ENCODE measurements at regions not wholly inside any gene's neighbourhood (a gene's known extent, or its start where the extent isn't known, plus 50 kb on each side); places are given as distances from the start of the nearest gene placed in this dataset.

DNA sequence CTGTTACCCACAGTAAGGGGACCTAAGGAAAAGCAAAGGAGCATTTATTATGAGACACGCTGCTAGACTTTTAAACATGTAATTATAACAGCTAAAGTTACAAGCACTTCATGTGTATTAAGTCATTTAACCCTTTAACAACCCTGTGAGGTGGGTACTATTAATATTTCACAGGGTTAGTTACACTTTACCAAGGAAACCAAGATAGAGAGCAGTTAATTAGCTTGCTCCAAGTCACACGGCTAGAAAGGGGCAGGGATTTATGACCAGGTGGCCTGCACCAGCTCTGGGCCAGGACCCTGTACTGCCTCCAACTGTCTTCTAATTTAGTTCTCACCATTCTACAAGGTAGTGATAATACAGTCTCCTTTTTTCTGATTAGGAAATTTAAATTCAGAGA, 74.9 kb downstream of the RPL27A start:
- peaks cover 0 to 3% of the 10 kb centered on the region in 2 donors for H3K36me3 ChIP-seq (ENCODE audit: control insufficient read depth in 1 of 2, insufficient read depth in 2 of 2, low read length in 2 of 2)
- no peak overlapping the region for H3K9ac ChIP-seq (ENCODE audit: low read depth in 1 of 2, low read length in 2 of 2)
- no peak overlapping the region for H3K4me3 ChIP-seq (ENCODE audit: low read depth in 1 of 2, low read length in 2 of 2)
- peak overlapping the region; percentile 6 for H3K27ac ChIP-seq (ENCODE audit: low read depth, low read length)
- peaks cover 38 to 57% of the 10 kb centered on the region in 2 donors for H3K4me1 ChIP-seq (ENCODE audit: control insufficient read depth in 1 of 2, insufficient read depth in 2 of 2, low read length in 2 of 2)
- H3K27me3 ChIP-seq (ENCODE audit: control insufficient read depth in 1 of 2, insufficient read depth in 2 of 2, low read length in 2 of 2) = no peaks in the 10 kb centered on the region
- H3K9me3 ChIP-seq (ENCODE audit: control insufficient read depth in 1 of 2, low read length in 2 of 2) = no peaks in the 10 kb centered on the region

DNA sequence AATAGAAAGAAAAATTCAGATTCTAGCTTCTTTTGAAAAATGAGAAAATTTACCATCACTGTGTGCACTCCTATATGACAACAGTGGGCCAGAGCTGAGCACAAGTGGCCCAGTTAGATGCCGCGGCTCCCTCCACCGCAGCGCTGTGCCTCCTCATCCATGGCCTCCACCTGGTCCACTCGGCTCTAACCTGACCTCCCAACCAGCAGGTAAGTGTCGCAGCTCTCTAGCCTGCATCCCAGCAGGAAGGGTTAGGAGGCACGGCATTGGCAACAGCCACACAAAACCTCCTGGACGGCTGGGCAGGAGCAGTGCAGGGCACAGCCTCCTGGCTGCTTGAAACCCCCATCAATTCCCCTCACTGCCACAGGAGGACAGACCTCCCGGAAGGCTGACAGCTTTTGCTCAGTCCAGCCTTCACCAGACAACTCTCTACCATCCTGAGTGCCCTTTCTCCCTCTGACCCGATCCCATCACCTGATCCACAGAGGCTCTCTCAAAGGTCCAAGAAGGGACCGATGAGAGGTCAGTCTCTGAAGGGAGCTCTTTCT, 76.1 kb downstream of the RPL27A start:
- Histone ChIP-seq H3K4me3 (ENCODE audit: low read depth in 1 of 2, low read length in 2 of 2) (no peak overlapping the region), H3K27ac (ENCODE audit: low read depth, low read length) (no peak overlapping the region), H3K36me3 (ENCODE audit: control insufficient read depth in 1 of 2, insufficient read depth in 2 of 2, low read length in 2 of 2) (peaks cover 0 to 3% of the 10 kb centered on the region in 2 donors), H3K9ac (ENCODE audit: low read depth in 1 of 2, low read length in 2 of 2) (no peak overlapping the region), H3K9me3 (ENCODE audit: control insufficient read depth in 1 of 2, low read length in 2 of 2) (no peaks in the 10 kb centered on the region), H3K27me3 (ENCODE audit: control insufficient read depth in 1 of 2, insufficient read depth in 2 of 2, low read length in 2 of 2) (no peaks in the 10 kb centered on the region), H3K4me1 (ENCODE audit: control insufficient read depth in 1 of 2, insufficient read depth in 2 of 2, low read length in 2 of 2) (peaks cover 38 to 57% of the 10 kb centered on the region in 2 donors)

DNA sequence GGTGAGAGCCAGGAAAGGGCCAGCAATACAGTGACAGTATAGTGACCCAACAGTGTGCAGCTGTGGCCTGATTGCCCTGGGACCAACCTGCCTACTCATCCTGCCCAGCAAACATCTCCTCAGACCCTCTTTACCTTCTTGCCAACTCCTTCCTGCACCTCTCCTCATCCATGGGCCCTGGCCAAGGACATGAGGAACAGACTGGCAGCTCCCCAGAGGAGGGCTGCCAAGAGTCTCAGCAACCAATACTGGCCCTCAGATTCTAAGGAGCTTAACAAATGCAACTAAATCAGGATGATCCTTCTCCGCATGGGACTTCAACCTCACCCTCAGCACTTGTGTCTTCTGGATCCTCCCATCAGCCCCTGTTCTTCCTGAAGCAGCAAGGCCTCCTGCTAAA, 77.0 kb downstream of the RPL27A start:
- H3K27ac ChIP-seq (ENCODE audit: low read depth, low read length) = no peak overlapping the region

DNA sequence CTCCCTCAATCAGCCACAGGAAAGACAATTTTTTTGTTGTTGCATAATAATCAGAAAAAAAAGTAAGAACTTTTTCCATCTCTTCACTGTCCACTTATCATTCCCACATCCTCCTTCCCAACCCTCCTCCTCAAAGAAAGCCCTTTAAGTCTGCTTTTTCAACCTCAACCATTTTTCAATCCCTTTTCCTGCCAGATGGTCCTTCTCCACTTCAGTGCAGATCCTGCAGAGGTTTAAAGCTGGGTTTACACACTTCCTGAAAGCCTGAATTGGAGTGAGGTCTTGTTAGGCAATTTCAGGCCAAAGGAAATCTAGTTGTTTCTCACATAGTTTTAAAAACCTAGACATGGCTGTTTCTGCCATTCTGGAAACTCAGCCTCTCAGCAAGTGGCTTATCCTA, 78.3 kb downstream of the RPL27A start:
- no peak overlapping the region for H3K27ac ChIP-seq (ENCODE audit: low read depth, low read length)
- no peaks in the 10 kb centered on the region for H3K9me3 ChIP-seq (ENCODE audit: control insufficient read depth in 1 of 2, low read length in 2 of 2)
- H3K27me3 ChIP-seq (ENCODE audit: control insufficient read depth in 1 of 2, insufficient read depth in 2 of 2, low read length in 2 of 2) = no peaks in the 10 kb centered on the region
- H3K9ac ChIP-seq (ENCODE audit: low read depth in 1 of 2, low read length in 2 of 2) = no peak overlapping the region
- no peak overlapping the region for H3K4me3 ChIP-seq (ENCODE audit: low read depth in 1 of 2, low read length in 2 of 2)
- no peaks in the 10 kb centered on the region for H3K36me3 ChIP-seq (ENCODE audit: control insufficient read depth in 1 of 2, insufficient read depth in 2 of 2, low read length in 2 of 2)
- H3K4me1 ChIP-seq (ENCODE audit: control insufficient read depth in 1 of 2, insufficient read depth in 2 of 2, low read length in 2 of 2) = peaks cover 39 to 61% of the 10 kb centered on the region in 2 donors

More for the DNA sequence above, 77.0 kb downstream of the RPL27A start:
- H3K4me1 ChIP-seq (ENCODE audit: control insufficient read depth in 1 of 2, insufficient read depth in 2 of 2, low read length in 2 of 2) = peaks cover 38 to 57% of the 10 kb centered on the region in 2 donors
- peaks cover 0 to 3% of the 10 kb centered on the region in 2 donors for H3K36me3 ChIP-seq (ENCODE audit: control insufficient read depth in 1 of 2, insufficient read depth in 2 of 2, low read length in 2 of 2)
- H3K9ac ChIP-seq (ENCODE audit: low read depth in 1 of 2, low read length in 2 of 2) = no peak overlapping the region
- H3K9me3 ChIP-seq (ENCODE audit: control insufficient read depth in 1 of 2, low read length in 2 of 2) = no peaks in the 10 kb centered on the region
- H3K4me3 ChIP-seq (ENCODE audit: low read depth in 1 of 2, low read length in 2 of 2) = no peak overlapping the region
- no peaks in the 10 kb centered on the region for H3K27me3 ChIP-seq (ENCODE audit: control insufficient read depth in 1 of 2, insufficient read depth in 2 of 2, low read length in 2 of 2)

DNA sequence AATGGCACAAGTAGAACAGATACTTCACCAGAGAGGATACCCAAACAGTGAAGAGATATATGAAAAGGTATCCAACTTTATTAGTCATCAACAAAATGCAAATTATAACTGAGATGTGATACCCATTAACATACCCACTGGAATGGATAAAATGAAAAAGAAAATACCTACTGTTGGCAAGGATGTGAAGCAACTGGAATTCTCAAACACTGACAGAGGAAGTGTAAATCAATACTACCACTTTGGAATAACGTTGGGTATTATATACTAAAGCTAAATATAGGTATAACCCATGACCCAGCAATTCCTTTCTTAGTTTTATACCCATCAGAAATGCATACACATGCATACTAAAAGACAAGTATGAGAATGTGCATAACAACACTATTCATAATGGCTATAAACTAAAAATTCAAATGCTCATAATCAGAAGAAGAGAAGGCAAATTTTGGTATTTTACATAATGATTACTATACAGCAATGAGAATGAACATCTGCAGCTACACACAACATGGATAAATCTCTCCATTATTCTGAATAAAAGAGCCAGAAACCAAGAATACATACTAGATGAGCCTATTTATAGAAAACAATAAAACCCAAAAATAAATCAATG, 80.6 kb downstream of the RPL27A start:
- Histone ChIP-seq H3K27me3 (ENCODE audit: control insufficient read depth in 1 of 2, insufficient read depth in 2 of 2, low read length in 2 of 2) (no peaks in the 10 kb centered on the region), H3K9ac (ENCODE audit: low read depth in 1 of 2, low read length in 2 of 2) (no peak overlapping the region), H3K4me3 (ENCODE audit: low read depth in 1 of 2, low read length in 2 of 2) (no peak overlapping the region), H3K36me3 (ENCODE audit: control insufficient read depth in 1 of 2, insufficient read depth in 2 of 2, low read length in 2 of 2) (no peaks in the 10 kb centered on the region), H3K27ac (ENCODE audit: low read depth, low read length) (no peak overlapping the region), H3K4me1 (ENCODE audit: control insufficient read depth in 1 of 2, insufficient read depth in 2 of 2, low read length in 2 of 2) (peaks cover 26 to 51% of the 10 kb centered on the region in 2 donors), H3K9me3 (ENCODE audit: control insufficient read depth in 1 of 2, low read length in 2 of 2) (no peaks in the 10 kb centered on the region)

DNA sequence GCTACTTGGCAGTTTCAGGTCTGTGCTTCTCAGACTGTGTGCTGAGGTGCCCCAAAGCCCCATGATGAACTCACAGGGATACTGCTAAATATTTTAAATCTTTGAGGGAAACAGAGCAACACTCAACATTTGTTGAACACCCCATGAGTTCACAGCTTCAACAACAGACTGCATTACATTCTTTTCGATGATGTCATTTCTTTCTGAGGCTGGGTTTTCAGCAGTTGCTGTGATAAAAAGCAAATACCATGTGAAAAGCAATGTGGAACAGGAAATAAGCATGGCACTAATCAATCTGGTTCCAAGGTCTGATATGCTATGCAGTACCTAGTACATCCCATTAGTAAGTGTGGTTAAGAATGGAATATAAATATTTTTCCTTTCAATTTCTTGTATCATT, 82.7 kb downstream of the RPL27A start:
- Histone ChIP-seq H3K4me3 (ENCODE audit: low read depth in 1 of 2, low read length in 2 of 2) (no peak overlapping the region), H3K36me3 (ENCODE audit: control insufficient read depth in 1 of 2, insufficient read depth in 2 of 2, low read length in 2 of 2) (no peaks in the 10 kb centered on the region), H3K4me1 (ENCODE audit: control insufficient read depth in 1 of 2, insufficient read depth in 2 of 2, low read length in 2 of 2) (peaks cover 20 to 39% of the 10 kb centered on the region in 2 donors), H3K9me3 (ENCODE audit: control insufficient read depth in 1 of 2, low read length in 2 of 2) (no peaks in the 10 kb centered on the region), H3K27ac (ENCODE audit: low read depth, low read length) (no peak overlapping the region), H3K9ac (ENCODE audit: low read depth in 1 of 2, low read length in 2 of 2) (no peak overlapping the region), H3K27me3 (ENCODE audit: control insufficient read depth in 1 of 2, insufficient read depth in 2 of 2, low read length in 2 of 2) (no peaks in the 10 kb centered on the region)

DNA sequence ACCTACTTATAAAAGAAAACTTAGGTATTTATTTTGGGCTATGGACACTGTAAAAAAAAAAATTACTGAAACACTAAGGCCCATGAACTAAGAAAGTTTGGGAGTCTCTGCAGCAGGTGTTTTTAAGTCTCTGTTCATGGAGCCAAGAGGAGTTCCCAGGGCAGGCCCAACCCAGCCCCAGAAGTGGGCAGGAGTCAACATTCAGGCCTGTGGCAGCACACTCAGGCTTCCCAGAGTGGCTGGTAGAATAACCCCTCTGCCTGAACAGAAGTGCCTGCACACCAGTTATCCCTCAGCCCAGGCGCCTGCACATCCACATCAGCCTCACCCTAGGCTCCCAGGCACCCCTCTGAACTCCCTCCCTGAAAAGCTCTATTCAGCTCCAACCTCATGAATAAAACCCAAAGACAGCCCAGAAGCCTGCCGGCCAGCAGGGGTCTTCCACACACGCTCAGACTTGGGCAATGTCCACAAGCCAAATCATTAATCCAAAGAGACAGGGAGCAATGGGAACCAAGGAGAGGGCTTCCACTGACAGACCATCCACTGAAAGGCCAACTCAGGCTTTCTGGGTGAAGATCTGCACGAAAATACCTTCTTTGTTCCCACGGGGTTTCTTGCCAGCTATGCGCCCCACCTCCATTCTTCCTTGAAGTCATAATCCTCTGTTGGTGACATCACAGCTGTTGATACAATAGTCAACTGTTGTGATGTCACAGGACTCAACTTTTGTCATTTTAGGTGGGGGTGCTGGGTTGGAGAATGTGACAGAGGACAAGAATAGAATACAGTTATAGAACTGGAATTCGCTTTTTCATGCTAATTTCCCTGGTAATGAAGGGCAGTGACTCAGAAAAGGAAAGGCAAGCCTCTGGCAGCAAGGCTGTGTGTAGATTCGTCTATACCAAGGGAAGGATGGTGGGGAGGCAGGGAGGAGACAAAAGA, 83.7 kb downstream of the RPL27A start:
- Histone ChIP-seq H3K27me3 (ENCODE audit: control insufficient read depth in 1 of 2, insufficient read depth in 2 of 2, low read length in 2 of 2) (no peaks in the 10 kb centered on the region), H3K27ac (ENCODE audit: low read depth, low read length) (no peak overlapping the region), H3K36me3 (ENCODE audit: control insufficient read depth in 1 of 2, insufficient read depth in 2 of 2, low read length in 2 of 2) (no peaks in the 10 kb centered on the region), H3K4me1 (ENCODE audit: control insufficient read depth in 1 of 2, insufficient read depth in 2 of 2, low read length in 2 of 2) (peaks cover 15 to 29% of the 10 kb centered on the region in 2 donors), H3K9me3 (ENCODE audit: control insufficient read depth in 1 of 2, low read length in 2 of 2) (no peaks in the 10 kb centered on the region), H3K9ac (ENCODE audit: low read depth in 1 of 2, low read length in 2 of 2) (no peak overlapping the region), H3K4me3 (ENCODE audit: low read depth in 1 of 2, low read length in 2 of 2) (no peak overlapping the region)

DNA sequence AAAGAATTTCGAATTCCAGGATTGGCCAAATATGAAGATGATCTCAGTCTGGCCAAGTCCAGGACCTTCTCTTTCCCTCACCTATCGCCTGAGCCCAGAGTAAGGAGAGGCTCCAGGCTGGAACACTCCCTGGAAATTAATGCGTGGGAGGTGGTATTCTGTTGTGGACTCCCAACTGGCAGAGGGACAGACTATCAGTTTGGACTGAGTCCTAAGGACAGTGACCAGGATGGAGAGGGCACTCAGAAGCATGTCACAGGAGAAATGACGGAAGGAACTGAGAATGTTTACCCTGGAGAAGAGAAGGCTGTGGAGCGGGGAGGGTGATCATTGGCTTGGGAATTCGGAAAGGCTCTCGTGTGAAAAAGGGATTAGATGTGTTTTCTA, 84.4 kb downstream of the RPL27A start:
- Histone ChIP-seq H3K4me1 (ENCODE audit: control insufficient read depth in 1 of 2, insufficient read depth in 2 of 2, low read length in 2 of 2) (peaks cover 13 to 28% of the 10 kb centered on the region in 2 donors), H3K9ac (ENCODE audit: low read depth in 1 of 2, low read length in 2 of 2) (no peak overlapping the region), H3K4me3 (ENCODE audit: low read depth in 1 of 2, low read length in 2 of 2) (no peak overlapping the region), H3K36me3 (ENCODE audit: control insufficient read depth in 1 of 2, insufficient read depth in 2 of 2, low read length in 2 of 2) (no peaks in the 10 kb centered on the region), H3K27ac (ENCODE audit: low read depth, low read length) (no peak overlapping the region), H3K9me3 (ENCODE audit: control insufficient read depth in 1 of 2, low read length in 2 of 2) (no peaks in the 10 kb centered on the region), H3K27me3 (ENCODE audit: control insufficient read depth in 1 of 2, insufficient read depth in 2 of 2, low read length in 2 of 2) (no peaks in the 10 kb centered on the region)

DNA sequence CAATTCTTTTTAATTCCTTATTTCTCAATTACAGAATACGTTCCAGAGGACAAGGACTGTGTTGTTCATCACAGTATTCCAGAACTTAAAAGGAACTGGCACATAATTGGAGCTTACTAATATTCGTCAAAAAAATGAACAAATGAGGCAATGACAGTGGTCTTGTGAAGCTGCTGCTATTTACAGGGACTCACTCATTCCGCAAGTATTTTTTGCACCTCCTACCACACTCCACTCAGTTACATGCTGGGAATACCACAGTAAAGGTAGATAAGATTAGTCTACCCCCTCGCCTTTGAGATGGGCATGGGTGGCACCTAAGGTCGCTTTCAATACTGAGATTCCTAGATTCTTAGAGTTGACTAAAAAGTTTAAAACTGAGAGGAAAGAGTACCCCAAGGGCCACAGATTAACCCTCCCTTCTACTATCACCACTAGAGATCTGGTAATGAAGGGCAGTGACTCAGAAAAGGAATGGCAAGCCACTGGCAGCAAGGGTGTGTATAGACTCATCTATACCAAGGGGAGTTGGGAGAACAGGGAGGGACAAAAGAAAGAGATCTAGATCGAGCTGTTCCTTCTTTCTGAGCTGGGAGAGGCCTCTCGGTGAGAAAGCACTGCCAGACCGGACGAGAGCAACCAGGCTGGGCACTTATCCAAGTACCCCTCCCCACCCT, 85.0 kb downstream of the RPL27A start:
- peaks cover 13 to 28% of the 10 kb centered on the region in 2 donors for H3K4me1 ChIP-seq (ENCODE audit: control insufficient read depth in 1 of 2, insufficient read depth in 2 of 2, low read length in 2 of 2)
- peak overlapping the region; percentile 1 for H3K27ac ChIP-seq (ENCODE audit: low read depth, low read length)

More for the DNA sequence above, 85.0 kb downstream of the RPL27A start:
- H3K27me3 ChIP-seq (ENCODE audit: control insufficient read depth in 1 of 2, insufficient read depth in 2 of 2, low read length in 2 of 2) = no peaks in the 10 kb centered on the region
- no peak overlapping the region for H3K4me3 ChIP-seq (ENCODE audit: low read depth in 1 of 2, low read length in 2 of 2)
- H3K9me3 ChIP-seq (ENCODE audit: control insufficient read depth in 1 of 2, low read length in 2 of 2) = no peaks in the 10 kb centered on the region
- no peaks in the 10 kb centered on the region for H3K36me3 ChIP-seq (ENCODE audit: control insufficient read depth in 1 of 2, insufficient read depth in 2 of 2, low read length in 2 of 2)
- H3K9ac ChIP-seq (ENCODE audit: low read depth in 1 of 2, low read length in 2 of 2) = no peak overlapping the region

Measured in duodenal mucosa (tissue), 2 donors.